K562 (cell line): ENCODE measurements at regions not wholly inside any gene's neighbourhood (a gene's known extent, or its start where the extent isn't known, plus 50 kb on each side); places are given as distances from the start of the nearest gene placed in this dataset.
"Not testable (repeated sequence)": the region's sequence is repeated elsewhere in the genome, so short reads cannot be mapped to it uniquely, and the experiment has no call there.

Experiments
- AFF1 ChIP-seq, 2 experiments: fragments of 450-650 bp; IDR thresholded peaks; 2 replicates each; pipeline ENCODE4 v1.6.1; 2018; ENCODE audit warnings: mild to moderate bottlenecking in 2 of 2, low read depth in 1 of 2; ENCODE audit not compliant: partially characterized antibody in 2 of 2
- ATF1 ChIP-seq, 2 experiments: fragments of 450-650 bp in 1 of 2; IDR thresholded peaks; 2 replicates each; pipeline ENCODE4 v1.6.1; 2016; ENCODE audit warnings: missing compliant biosample characterization in 1 of 2, missing genetic modification characterization in 1 of 2
- ATF3 ChIP-seq, 2 experiments: fragments of 450-650 bp in 1 of 2; sonication (generic) in 1 of 2; formaldehyde crosslinking in 1 of 2; IDR thresholded peaks in 1 of 2; conservative IDR thresholded peaks in 1 of 2; 2 replicates each; pipeline versions ENCODE4 v1.6.1 to v1.8.1; 2016 to 2023; ENCODE audit warnings: mild to moderate bottlenecking in 2 of 2, moderate library complexity in 2 of 2, inconsistent platforms in 1 of 2, missing genetic modification reagents in 1 of 2
- ATF7 ChIP-seq: fragments of 450-650 bp; IDR thresholded peaks from 2 replicates; pipeline ENCODE4 v1.7.1; 2014; ENCODE audit warnings: mild to moderate bottlenecking, moderate library complexity
- DMBX1 ChIP-seq: fragments of 250-450 bp; sonication (Bioruptor Pico); IDR thresholded peaks from 2 replicates; pipeline ENCODE4 v1.8.0; 2022; ENCODE audit warnings: inconsistent platforms, mild to moderate bottlenecking, moderate library complexity, borderline replicate concordance
- FIP1L1 ChIP-seq: fragments of 200-400 bp; formaldehyde crosslinking; IDR thresholded peaks from 2 replicates; pipeline ENCODE4 v1.6.1; 2018; ENCODE audit warnings: mild to moderate bottlenecking, low read depth, low read length; ENCODE audit not compliant: poor library complexity, severe bottlenecking
- HCFC1 ChIP-seq: IDR thresholded peaks from 2 replicates; pipeline ENCODE4 v1.6.1; 2012; ENCODE audit warnings: low read depth, low read length, improper control_type of control experiment
- NR2C1 ChIP-seq, 2 experiments: fragments of 450-650 bp; IDR thresholded peaks; 2 replicates each; pipeline ENCODE4 v1.6.1; 2017; ENCODE audit warnings: mild to moderate bottlenecking in 2 of 2, antibody characterized with exemption in 1 of 2, inconsistent platforms in 1 of 2, missing compliant biosample characterization in 1 of 2, missing genetic modification characterization in 1 of 2
- PBX2 ChIP-seq, 2 experiments: IDR thresholded peaks in 1 of 2; conservative IDR thresholded peaks in 1 of 2; 2 replicates each; pipeline ENCODE4 v1.6.1; 2016; ENCODE audit warnings: low read depth in 2 of 2, mild to moderate bottlenecking in 1 of 2, missing compliant biosample characterization in 1 of 2, missing genetic modification characterization in 1 of 2, moderate library complexity in 1 of 2
- PHF8 ChIP-seq: fragments of 200-600 bp; sonication (generic); IDR thresholded peaks from 2 replicates; pipeline ENCODE4 v1.6.1; 2012; ENCODE audit warnings: mixed run types, mild to moderate bottlenecking, inconsistent platforms, low read length, moderate library complexity, borderline replicate concordance
- SAP30 ChIP-seq: fragments of 200-600 bp; sonication (generic); IDR thresholded peaks from 2 replicates; pipeline ENCODE4 v1.6.1; 2012; ENCODE audit warnings: borderline replicate concordance, low read depth, mild to moderate bottlenecking, moderate library complexity, low read length, control low read depth, inconsistent platforms; ENCODE audit not compliant: insufficient read depth, poor library complexity, severe bottlenecking
- SPI1 ChIP-seq: IDR thresholded peaks from 2 replicates; pipeline ENCODE4 v1.6.1; 2011; ENCODE audit warnings: low read depth, low read length, control low read depth, borderline replicate concordance
- TBL1XR1 ChIP-seq, 2 experiments: IDR thresholded peaks; 2 replicates each; pipeline ENCODE4 v1.6.1; 2012; ENCODE audit warnings: improper control_type of control experiment in 2 of 2, low read length in 2 of 2, mild to moderate bottlenecking in 1 of 2
- ZNF239 ChIP-seq: fragments of 250-450 bp; sonication (Bioruptor Pico); IDR thresholded peaks from 2 replicates; pipeline ENCODE4 v1.4.0; 2020; ENCODE audit warnings: mild to moderate bottlenecking
- TF ChIP-seq, protein P1 (sequence below): fragments of 450-650 bp; conservative IDR thresholded peaks from 2 replicates; pipeline ENCODE4 v1.6.1; 2016; ENCODE audit warnings: missing genetic modification characterization, low read depth, mild to moderate bottlenecking, control low read depth, missing compliant biosample characterization

DNA sequence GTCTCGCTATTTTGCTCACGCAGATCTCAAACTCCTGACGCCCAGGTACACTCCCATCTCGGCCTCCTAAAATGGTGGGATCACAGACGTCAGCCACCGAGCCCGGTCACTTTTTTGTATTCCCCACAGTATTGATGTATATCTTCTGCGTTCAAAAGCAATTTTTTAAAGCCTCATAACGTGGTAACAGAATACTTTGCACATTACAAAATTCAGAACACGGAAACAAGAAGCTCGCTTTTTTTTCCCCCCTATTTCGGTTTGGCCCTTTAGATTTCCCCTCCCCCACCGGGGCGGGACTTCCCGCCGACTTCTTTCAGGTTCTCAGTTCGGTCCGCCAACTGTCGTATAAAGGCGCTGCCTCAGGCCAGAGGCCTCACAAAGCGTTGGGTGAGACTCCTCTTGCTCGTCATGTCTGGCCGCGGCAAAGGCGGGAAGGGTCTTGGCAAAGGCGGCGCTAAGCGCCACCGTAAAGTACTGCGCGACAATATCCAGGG is 88.4 kb downstream of the OR2B2 start (continued):
- TF ChIP-seq ATF3 (IDR thresholded peaks at IDR 0.05) (0 out of 2 replicates have a peak, but pooled peaks have one; percentile 12), ATF1 (tag; IDR thresholded peaks at IDR 0.05) (peak; percentile 95), PHF8 (peak; percentile 45; the same call in 1 of the 2 replicates), NR2C1 (tag; IDR thresholded peaks at IDR 0.05) (0 out of 2 replicates have a peak, but pooled peaks have one; percentile 16), SPI1 (0 out of 2 replicates have a peak, but pooled peaks have one; percentile 6), DMBX1 (peak; percentile 15; the same call in 1 of the 2 replicates), HCFC1 (0 out of 2 replicates have a peak, but pooled peaks have one; percentile 21), ATF7 (peak; percentile 98), PBX2 (tag; conservative IDR thresholded peaks at IDR 0.05; ENCODE audit: low read depth) (peak; percentile 34; the same call in 1 of the 2 replicates), ZNF239 (CRISPR knock-in tag) (peak; percentile 11; the same call in 1 of the 2 replicates), AFF1 (IDR thresholded peaks at IDR 0.05; ENCODE audit: low read depth in 1 of 2, partially characterized antibody in 2 of 2) (peak; percentile 63 to 89), FIP1L1 (peak; percentile 3), TBL1XR1 (IDR thresholded peaks at IDR 0.05; ENCODE audit: low read length in 2 of 2) (0 out of 4 replicates have a peak, but pooled peaks have one; percentile 24 to 32), SAP30 (peak; percentile 25)
- TF ChIP-seq ATF3 (CRISPR knock-in tag; conservative IDR thresholded peaks at IDR 0.05); ATF1 (CRISPR knock-in tag; IDR thresholded peaks at IDR 0.05); NR2C1 (IDR thresholded peaks at IDR 0.05); PBX2 (CRISPR knock-in tag; IDR thresholded peaks at IDR 0.05; ENCODE audit: low read depth): not testable (repeated sequence)
- TF ChIP-seq, protein P1, sequence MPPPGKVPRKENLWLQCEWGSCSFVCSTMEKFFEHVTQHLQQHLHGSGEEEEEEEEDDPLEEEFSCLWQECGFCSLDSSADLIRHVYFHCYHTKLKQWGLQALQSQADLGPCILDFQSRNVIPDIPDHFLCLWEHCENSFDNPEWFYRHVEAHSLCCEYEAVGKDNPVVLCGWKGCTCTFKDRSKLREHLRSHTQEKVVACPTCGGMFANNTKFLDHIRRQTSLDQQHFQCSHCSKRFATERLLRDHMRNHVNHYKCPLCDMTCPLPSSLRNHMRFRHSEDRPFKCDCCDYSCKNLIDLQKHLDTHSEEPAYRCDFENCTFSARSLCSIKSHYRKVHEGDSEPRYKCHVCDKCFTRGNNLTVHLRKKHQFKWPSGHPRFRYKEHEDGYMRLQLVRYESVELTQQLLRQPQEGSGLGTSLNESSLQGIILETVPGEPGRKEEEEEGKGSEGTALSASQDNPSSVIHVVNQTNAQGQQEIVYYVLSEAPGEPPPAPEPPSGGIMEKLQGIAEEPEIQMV (tag), result peak; percentile 99
